ENCODE measurements at regions not wholly inside any gene's neighbourhood (a gene's known extent, or its start where the extent isn't known, plus 50 kb on each side); places are given as distances from the start of the nearest gene placed in this dataset.

DNA sequence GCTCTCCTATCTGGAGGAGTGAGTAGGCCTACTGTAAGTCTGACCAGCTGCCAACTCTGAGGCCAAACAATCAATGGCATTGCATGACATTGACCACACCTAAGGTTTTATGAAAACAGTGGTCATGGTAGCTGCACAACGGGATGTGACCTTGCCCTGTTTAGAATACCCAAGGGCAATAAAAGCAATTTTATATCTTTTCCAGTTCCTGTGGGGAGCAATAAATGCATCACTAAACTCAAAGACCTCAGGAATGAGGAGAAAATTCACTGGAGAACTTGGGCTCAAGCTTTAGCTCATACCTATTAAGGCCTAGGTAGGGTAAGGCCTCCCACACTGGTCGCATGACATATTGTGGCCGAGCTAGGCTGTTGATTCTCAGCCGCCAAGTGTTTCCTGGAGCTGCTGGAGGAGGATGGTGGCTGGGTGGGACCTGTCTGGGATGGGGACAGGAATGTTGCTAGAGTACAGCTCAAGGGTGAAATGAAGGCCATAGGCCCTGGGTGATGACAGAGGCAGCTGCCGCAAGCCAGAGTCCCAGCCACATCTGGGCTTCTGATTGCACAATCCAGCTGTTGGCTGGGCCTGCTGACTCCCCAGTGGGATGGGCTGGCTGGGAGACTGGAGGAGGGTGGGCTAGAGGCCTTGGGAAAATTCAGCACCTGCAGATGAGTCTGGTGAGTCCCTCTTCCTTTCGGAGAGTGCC is 313.7 kb downstream of the CYP26B1 start:
- H3K27me3 Mint-ChIP-seq (ENCODE audit: insufficient read depth, low read depth, poor library complexity): peaks cover 2% of the 10 kb centered on the region
- no peaks in the 10 kb centered on the region for H3K4me1 ChIP-seq (ENCODE audit: insufficient read depth)
- no peaks in the 10 kb centered on the region for H3K9me3 Mint-ChIP-seq
- H3K9me2 ChIP-seq (ENCODE audit: insufficient read depth): peaks cover 5% of the 10 kb centered on the region
- no peaks in the 10 kb centered on the region for H3F3A ChIP-seq (replicated peaks; ENCODE audit: low read depth)
- DNase-seq (ENCODE audit: low spot score) (no peak), ATAC-seq (no peak)
- no peak overlapping the region for H3K4me3 ChIP-seq
- H3K79me2 ChIP-seq (replicated peaks; ENCODE audit: insufficient read depth): no peaks in the 10 kb centered on the region
- H3K4me1 Mint-ChIP-seq: no peaks in the 10 kb centered on the region
- H4K20me1 ChIP-seq (replicated peaks; ENCODE audit: insufficient read depth): no peaks in the 10 kb centered on the region
- no peaks in the 10 kb centered on the region for H3K36me3 Mint-ChIP-seq (ENCODE audit: low read depth)
- H2AFZ ChIP-seq: no peak overlapping the region
- TF ChIP-seq, protein P1, sequence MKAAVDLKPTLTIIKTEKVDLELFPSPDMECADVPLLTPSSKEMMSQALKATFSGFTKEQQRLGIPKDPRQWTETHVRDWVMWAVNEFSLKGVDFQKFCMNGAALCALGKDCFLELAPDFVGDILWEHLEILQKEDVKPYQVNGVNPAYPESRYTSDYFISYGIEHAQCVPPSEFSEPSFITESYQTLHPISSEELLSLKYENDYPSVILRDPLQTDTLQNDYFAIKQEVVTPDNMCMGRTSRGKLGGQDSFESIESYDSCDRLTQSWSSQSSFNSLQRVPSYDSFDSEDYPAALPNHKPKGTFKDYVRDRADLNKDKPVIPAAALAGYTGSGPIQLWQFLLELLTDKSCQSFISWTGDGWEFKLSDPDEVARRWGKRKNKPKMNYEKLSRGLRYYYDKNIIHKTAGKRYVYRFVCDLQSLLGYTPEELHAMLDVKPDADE (IDR thresholded peaks at IDR 0.05): no peak
- TF ChIP-seq ZNF331 (CRISPR knock-in tag; IDR thresholded peaks at IDR 0.05; ENCODE audit: low read depth): no peak
- TF ChIP-seq, protein P2, sequence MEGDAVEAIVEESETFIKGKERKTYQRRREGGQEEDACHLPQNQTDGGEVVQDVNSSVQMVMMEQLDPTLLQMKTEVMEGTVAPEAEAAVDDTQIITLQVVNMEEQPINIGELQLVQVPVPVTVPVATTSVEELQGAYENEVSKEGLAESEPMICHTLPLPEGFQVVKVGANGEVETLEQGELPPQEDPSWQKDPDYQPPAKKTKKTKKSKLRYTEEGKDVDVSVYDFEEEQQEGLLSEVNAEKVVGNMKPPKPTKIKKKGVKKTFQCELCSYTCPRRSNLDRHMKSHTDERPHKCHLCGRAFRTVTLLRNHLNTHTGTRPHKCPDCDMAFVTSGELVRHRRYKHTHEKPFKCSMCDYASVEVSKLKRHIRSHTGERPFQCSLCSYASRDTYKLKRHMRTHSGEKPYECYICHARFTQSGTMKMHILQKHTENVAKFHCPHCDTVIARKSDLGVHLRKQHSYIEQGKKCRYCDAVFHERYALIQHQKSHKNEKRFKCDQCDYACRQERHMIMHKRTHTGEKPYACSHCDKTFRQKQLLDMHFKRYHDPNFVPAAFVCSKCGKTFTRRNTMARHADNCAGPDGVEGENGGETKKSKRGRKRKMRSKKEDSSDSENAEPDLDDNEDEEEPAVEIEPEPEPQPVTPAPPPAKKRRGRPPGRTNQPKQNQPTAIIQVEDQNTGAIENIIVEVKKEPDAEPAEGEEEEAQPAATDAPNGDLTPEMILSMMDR (conservative IDR thresholded peaks at IDR 0.05; ENCODE audit: low read depth in 2 of 2): no peak
- no peak for TF ChIP-seq EZH2phosphoT487 (IDR thresholded peaks at IDR 0.05; ENCODE audit: unreplicated experiment)
- no peak for TF ChIP-seq POLR2AphosphoS5 (IDR thresholded peaks at IDR 0.05; ENCODE audit: low read depth)
- TF ChIP-seq STAT1 (IDR thresholded peaks at IDR 0.05; ENCODE audit: unreplicated experiment): no peak
- no peak for TF ChIP-seq CREB1 (CRISPR knock-in tag; IDR thresholded peaks at IDR 0.05; ENCODE audit: low read depth)
- TF ChIP-seq NANOG (IDR thresholded peaks at IDR 0.05; ENCODE audit: borderline replicate concordance): no peak
- TF ChIP-seq, protein P3, sequence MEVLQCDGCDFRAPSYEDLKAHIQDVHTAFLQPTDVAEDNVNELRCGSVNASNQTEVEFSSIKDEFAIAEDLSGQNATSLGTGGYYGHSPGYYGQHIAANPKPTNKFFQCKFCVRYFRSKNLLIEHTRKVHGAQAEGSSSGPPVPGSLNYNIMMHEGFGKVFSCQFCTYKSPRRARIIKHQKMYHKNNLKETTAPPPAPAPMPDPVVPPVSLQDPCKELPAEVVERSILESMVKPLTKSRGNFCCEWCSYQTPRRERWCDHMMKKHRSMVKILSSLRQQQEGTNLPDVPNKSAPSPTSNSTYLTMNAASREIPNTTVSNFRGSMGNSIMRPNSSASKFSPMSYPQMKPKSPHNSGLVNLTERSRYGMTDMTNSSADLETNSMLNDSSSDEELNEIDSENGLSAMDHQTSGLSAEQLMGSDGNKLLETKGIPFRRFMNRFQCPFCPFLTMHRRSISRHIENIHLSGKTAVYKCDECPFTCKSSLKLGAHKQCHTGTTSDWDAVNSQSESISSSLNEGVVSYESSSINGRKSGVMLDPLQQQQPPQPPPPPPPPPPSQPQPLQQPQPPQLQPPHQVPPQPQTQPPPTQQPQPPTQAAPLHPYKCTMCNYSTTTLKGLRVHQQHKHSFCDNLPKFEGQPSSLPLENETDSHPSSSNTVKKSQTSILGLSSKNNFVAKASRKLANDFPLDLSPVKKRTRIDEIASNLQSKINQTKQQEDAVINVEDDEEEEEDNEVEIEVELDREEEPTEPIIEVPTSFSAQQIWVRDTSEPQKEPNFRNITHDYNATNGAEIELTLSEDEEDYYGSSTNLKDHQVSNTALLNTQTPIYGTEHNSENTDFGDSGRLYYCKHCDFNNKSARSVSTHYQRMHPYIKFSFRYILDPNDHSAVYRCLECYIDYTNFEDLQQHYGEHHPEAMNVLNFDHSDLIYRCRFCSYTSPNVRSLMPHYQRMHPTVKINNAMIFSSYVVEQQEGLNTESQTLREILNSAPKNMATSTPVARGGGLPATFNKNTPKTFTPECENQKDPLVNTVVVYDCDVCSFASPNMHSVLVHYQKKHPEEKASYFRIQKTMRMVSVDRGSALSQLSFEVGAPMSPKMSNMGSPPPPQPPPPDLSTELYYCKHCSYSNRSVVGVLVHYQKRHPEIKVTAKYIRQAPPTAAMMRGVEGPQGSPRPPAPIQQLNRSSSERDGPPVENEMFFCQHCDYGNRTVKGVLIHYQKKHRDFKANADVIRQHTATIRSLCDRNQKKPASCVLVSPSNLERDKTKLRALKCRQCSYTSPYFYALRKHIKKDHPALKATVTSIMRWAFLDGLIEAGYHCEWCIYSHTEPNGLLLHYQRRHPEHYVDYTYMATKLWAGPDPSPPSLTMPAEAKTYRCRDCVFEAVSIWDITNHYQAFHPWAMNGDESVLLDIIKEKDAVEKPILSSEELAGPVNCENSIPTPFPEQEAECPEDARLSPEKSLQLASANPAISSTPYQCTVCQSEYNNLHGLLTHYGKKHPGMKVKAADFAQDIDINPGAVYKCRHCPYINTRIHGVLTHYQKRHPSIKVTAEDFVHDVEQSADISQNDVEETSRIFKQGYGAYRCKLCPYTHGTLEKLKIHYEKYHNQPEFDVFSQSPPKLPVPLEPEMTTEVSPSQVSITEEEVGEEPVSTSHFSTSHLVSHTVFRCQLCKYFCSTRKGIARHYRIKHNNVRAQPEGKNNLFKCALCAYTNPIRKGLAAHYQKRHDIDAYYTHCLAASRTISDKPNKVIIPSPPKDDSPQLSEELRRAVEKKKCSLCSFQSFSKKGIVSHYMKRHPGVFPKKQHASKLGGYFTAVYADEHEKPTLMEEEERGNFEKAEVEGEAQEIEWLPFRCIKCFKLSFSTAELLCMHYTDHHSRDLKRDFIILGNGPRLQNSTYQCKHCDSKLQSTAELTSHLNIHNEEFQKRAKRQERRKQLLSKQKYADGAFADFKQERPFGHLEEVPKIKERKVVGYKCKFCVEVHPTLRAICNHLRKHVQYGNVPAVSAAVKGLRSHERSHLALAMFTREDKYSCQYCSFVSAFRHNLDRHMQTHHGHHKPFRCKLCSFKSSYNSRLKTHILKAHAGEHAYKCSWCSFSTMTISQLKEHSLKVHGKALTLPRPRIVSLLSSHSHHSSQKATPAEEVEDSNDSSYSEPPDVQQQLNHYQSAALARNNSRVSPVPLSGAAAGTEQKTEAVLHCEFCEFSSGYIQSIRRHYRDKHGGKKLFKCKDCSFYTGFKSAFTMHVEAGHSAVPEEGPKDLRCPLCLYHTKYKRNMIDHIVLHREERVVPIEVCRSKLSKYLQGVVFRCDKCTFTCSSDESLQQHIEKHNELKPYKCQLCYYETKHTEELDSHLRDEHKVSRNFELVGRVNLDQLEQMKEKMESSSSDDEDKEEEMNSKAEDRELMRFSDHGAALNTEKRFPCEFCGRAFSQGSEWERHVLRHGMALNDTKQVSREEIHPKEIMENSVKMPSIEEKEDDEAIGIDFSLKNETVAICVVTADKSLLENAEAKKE (CRISPR knock-in tag; IDR thresholded peaks at IDR 0.05): no peak
- no peak for TF ChIP-seq EZH2 (IDR thresholded peaks at IDR 0.05; ENCODE audit: low read depth, unreplicated experiment)
- no peak for TF ChIP-seq JUNB (IDR thresholded peaks at IDR 0.05; ENCODE audit: unreplicated experiment)
- TF ChIP-seq, protein P4, sequence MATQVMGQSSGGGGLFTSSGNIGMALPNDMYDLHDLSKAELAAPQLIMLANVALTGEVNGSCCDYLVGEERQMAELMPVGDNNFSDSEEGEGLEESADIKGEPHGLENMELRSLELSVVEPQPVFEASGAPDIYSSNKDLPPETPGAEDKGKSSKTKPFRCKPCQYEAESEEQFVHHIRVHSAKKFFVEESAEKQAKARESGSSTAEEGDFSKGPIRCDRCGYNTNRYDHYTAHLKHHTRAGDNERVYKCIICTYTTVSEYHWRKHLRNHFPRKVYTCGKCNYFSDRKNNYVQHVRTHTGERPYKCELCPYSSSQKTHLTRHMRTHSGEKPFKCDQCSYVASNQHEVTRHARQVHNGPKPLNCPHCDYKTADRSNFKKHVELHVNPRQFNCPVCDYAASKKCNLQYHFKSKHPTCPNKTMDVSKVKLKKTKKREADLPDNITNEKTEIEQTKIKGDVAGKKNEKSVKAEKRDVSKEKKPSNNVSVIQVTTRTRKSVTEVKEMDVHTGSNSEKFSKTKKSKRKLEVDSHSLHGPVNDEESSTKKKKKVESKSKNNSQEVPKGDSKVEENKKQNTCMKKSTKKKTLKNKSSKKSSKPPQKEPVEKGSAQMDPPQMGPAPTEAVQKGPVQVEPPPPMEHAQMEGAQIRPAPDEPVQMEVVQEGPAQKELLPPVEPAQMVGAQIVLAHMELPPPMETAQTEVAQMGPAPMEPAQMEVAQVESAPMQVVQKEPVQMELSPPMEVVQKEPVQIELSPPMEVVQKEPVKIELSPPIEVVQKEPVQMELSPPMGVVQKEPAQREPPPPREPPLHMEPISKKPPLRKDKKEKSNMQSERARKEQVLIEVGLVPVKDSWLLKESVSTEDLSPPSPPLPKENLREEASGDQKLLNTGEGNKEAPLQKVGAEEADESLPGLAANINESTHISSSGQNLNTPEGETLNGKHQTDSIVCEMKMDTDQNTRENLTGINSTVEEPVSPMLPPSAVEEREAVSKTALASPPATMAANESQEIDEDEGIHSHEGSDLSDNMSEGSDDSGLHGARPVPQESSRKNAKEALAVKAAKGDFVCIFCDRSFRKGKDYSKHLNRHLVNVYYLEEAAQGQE (IDR thresholded peaks at IDR 0.05; ENCODE audit: unreplicated experiment): no peak
- TF ChIP-seq ZNF114 (CRISPR knock-in tag; IDR thresholded peaks at IDR 0.05): no peak
- H3K4me3 Mint-ChIP-seq: no peak overlapping the region
- H3K27me3 ChIP-seq (ENCODE audit: insufficient read depth): no peaks in the 10 kb centered on the region
- H3K27ac ChIP-seq (ENCODE audit: low read depth): no peak overlapping the region
- no peaks in the 10 kb centered on the region for H3K36me3 ChIP-seq (ENCODE audit: insufficient read depth)
- no peak overlapping the region for H3K27ac Mint-ChIP-seq
- no peak overlapping the region for H3K4me2 ChIP-seq
